ENCODE measurements at regions not wholly inside any gene's neighbourhood (a gene's known extent, or its start where the extent isn't known, plus 50 kb on each side); places are given as distances from the start of the nearest gene placed in this dataset.

- TF ChIP-seq POLR2A (IDR thresholded peaks at IDR 0.05; ENCODE audit: low read length) (no peak), GATA1 (IDR thresholded peaks at IDR 0.05; ENCODE audit: low read depth, low read length) (no peak)
Measured at GRCh38 chr21:22343721-22344120, 1345.5 kb downstream of the NCAM2 start.
